Panc1 (cell line): ENCODE measurements at regions not wholly inside any gene's neighbourhood (a gene's known extent, or its start where the extent isn't known, plus 50 kb on each side); places are given as distances from the start of the nearest gene placed in this dataset.

Experiments used
- ATAC-seq: fragments of 200-7000 bp; cut with Tn5 transposase; 2 replicates; pipeline ENCODE4 v1.9.1; 2020; ENCODE audit warnings: mild to moderate bottlenecking, moderate library complexity
- BruUV-seq: library from RNA; stranded (reverse); fragments of 400-500 nt; replicated peaks from 2 replicates; lab custom pipeline; 2021; lab: Mats Ljungman, UMichigan
- CTCF ChIA-PET: fragments of 300-600 bp; sonication (Branson Sonifier 250); formaldehyde crosslinking; loops from one replicate; lab custom pipeline; 2022; ENCODE audit warnings: antibody characterized with exemption; lab: Charles Lee
- POLR2A ChIA-PET: fragments of 300-600 bp; sonication (Branson Sonifier 250); formaldehyde crosslinking; loops from one replicate; lab custom pipeline; 2022; ENCODE audit warnings: antibody characterized with exemption; lab: Charles Lee
- DNase-seq: peaks from one replicate; pipeline ENCODE4 v3.0.0-alpha.2; 2010; ENCODE audit warnings: low read depth, low spot score
- H3K27ac ChIP-seq: 2 replicates; pipeline ENCODE4 v1.5.1; 2011; ENCODE audit warnings: mild to moderate bottlenecking, low read length, inconsistent platforms
- H3K27me3 ChIP-seq: fragments of 200-500 bp; sonication (Bioruptor generic); 2 replicates; pipeline ENCODE4 v1.6.0; 2014; ENCODE audit warnings: low read length, inconsistent platforms; ENCODE audit not compliant: control insufficient read depth, insufficient read depth
- H3K36me3 ChIP-seq: fragments of 200-500 bp; sonication (Bioruptor generic); 2 replicates; pipeline ENCODE4 v1.5.1; 2014; ENCODE audit warnings: inconsistent platforms, mild to moderate bottlenecking, low read length, moderate library complexity; ENCODE audit not compliant: control insufficient read depth, insufficient read depth
- H3K4me1 ChIP-seq: 2 replicates; pipeline ENCODE4 v1.5.1; 2011; ENCODE audit warnings: inconsistent platforms, mild to moderate bottlenecking, low read length, moderate library complexity; ENCODE audit not compliant: control insufficient read depth, insufficient read depth
- H3K4me3 ChIP-seq, 2 experiments: 2 replicates each; pipeline ENCODE4 v1.5.1; 2011 to 2012; ENCODE audit warnings: low read depth in 2 of 2, low read length in 2 of 2, mild to moderate bottlenecking in 2 of 2, inconsistent platforms in 1 of 2, moderate library complexity in 1 of 2
- H3K9me3 ChIP-seq: fragments of 200-500 bp; sonication (Bioruptor generic); 2 replicates; pipeline ENCODE4 v1.5.1; 2014; ENCODE audit warnings: low read depth, mild to moderate bottlenecking, inconsistent platforms, low read length, moderate library complexity; ENCODE audit not compliant: control insufficient read depth, insufficient read depth
- CTCF ChIP-seq: fragments of 450-650 bp; IDR thresholded peaks from 2 replicates; pipeline ENCODE4 v1.5.1; 2017; ENCODE audit warnings: mild to moderate bottlenecking
- POLR2AphosphoS5 ChIP-seq: IDR thresholded peaks from 2 replicates; pipeline ENCODE4 v1.6.1; 2012; ENCODE audit warnings: mild to moderate bottlenecking, low read depth, low read length, moderate library complexity
- REST ChIP-seq, 2 experiments: IDR thresholded peaks; 2 replicates each; pipeline ENCODE4 v1.6.1; 2011 to 2012; ENCODE audit warnings: low read depth in 2 of 2, control low read depth in 1 of 2, low read length in 1 of 2, mild to moderate bottlenecking in 1 of 2, moderate library complexity in 1 of 2; ENCODE audit not compliant: insufficient read depth in 1 of 2
- SIN3A ChIP-seq: IDR thresholded peaks from 2 replicates; pipeline ENCODE4 v1.6.1; 2012; ENCODE audit warnings: low read depth, mild to moderate bottlenecking, low read length, moderate library complexity, borderline replicate concordance; ENCODE audit not compliant: insufficient read depth
- TCF7L2 ChIP-seq: IDR thresholded peaks from 2 replicates; pipeline ENCODE4 v1.6.1; 2011; ENCODE audit warnings: mild to moderate bottlenecking, low read depth, low read length, inconsistent platforms
- in situ Hi-C: cut with HindIII; loops from 2 replicates; pipeline ENCODE4 v1.10.0; 2016; ENCODE audit warnings: low sequenced_read_pairs, low pct_unique_long_range_greater_than_20kb
- intact Hi-C: fragments of 100-400 bp; cut with micrococcal nuclease; formaldehyde crosslinking; loops from one replicate; pipeline ENCODE4 v1.10.0; 2022; ENCODE audit not compliant: unreplicated experiment

DNA sequence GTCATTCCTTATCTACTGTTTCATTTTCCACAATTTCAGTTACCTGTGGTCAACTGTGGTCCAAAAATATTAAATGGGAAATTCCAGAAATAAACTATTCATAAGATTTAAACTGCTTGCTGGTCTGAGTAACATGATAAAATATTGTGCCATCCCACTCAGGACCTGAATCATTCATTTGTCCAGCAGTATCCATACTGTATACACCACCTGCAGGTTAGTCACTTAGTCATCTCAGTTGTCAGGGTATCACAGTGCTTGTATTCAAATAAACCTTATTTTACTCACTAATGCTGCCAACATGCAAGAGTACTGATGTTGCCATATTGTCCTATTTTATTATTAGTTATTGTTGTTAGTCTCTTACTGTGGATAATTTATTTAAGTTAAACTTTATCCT lies 139.7 kb downstream of the FBXO4 start:
- Histone ChIP-seq H3K9me3 (no peaks in the 10 kb centered on the region), H3K4me1 (no peaks in the 10 kb centered on the region), H3K36me3 (no peaks in the 10 kb centered on the region), H3K27me3 (no peaks in the 10 kb centered on the region), H3K27ac (no peak overlapping the region), H3K4me3 (no peak overlapping the region)
- TF ChIP-seq REST (IDR thresholded peaks at IDR 0.05; ENCODE audit: insufficient read depth in 1 of 2, low read depth in 2 of 2, low read length in 1 of 2), result no peak
- no peak for TF ChIP-seq CTCF
- TF ChIP-seq POLR2AphosphoS5, result no peak
- no peak for TF ChIP-seq SIN3A
- TF ChIP-seq TCF7L2, result no peak
- intact Hi-C loops (no loop called here), in situ Hi-C loops (no loop called here)
- ChIA-PET CTCF (no interaction called here), POLR2A (no interaction called here)
- no TSS peak for BruUV-seq
- DNase-seq, result no peak
- no peak for ATAC-seq

DNA sequence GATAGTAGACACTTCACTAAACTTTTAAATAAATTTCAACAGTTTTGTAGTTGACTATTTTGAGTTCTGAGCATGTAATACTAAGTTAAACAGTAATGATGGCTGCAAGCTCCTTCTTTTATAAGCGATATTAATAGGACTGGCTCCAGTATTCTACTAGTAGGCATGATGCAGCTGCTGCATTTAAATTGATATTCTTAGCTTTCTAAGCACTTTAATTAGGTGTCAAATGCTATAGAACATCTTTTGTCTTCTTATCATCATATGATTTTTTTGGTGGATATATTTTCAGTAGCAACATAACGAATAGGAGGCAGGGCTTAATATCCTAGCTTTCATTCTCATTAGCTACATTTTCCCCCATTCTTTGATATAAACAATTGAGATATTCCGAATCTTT lies 141.1 kb downstream of the FBXO4 start:
- no peaks in the 10 kb centered on the region for H3K27me3 ChIP-seq
- POLR2A ChIA-PET, result no interaction called here
- ATAC-seq (no peak), DNase-seq (no peak)
- no peak overlapping the region for H3K4me3 ChIP-seq
- no TSS peak for BruUV-seq
- no peaks in the 10 kb centered on the region for H3K4me1 ChIP-seq
- H3K27ac ChIP-seq, result no peak overlapping the region
- no peaks in the 10 kb centered on the region for H3K9me3 ChIP-seq
- intact Hi-C loops (no loop called here), in situ Hi-C loops (no loop called here)
- no peak for TF ChIP-seq REST (IDR thresholded peaks at IDR 0.05; ENCODE audit: insufficient read depth in 1 of 2, low read depth in 2 of 2, low read length in 1 of 2)
- TF ChIP-seq CTCF, result no peak
- TF ChIP-seq POLR2AphosphoS5, result no peak
- no peak for TF ChIP-seq TCF7L2
- no peak for TF ChIP-seq SIN3A
- CTCF ChIA-PET, result interaction anchor here (0.6 to 1.4 kb wide), 2 partner anchors 9 to 1443 kb away, joined by 3 to 5 read pairs; no protein-coding TSS in a partner anchor
- H3K36me3 ChIP-seq, result no peaks in the 10 kb centered on the region
